ENCODE measurements at regions not wholly inside any gene's neighbourhood (a gene's known extent, or its start where the extent isn't known, plus 50 kb on each side); places are given as distances from the start of the nearest gene placed in this dataset.

DNA sequence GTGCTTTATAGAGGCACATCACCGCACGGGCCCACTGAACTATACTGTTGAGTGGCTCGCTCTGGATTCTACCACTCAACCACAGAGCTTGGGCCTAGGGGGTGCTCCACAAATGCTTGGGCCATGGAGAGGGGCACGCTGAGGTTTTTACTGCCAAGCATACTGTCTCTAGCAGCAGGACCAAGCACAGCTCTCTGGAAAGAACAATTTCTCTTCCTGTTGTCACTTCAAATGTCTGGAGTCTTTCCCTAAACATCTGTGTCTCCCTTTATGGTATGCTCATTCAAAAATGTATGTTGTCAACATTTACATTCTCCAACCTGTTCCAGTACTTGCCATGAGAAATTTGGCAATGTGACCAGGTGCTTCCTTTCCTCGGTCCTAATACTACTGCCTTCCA is 114.7 kb upstream of the TPM1 start:
- no peak overlapping the region for H3K4me3 ChIP-seq (ENCODE audit: low read depth, low read length)
- TF ChIP-seq, protein P1, sequence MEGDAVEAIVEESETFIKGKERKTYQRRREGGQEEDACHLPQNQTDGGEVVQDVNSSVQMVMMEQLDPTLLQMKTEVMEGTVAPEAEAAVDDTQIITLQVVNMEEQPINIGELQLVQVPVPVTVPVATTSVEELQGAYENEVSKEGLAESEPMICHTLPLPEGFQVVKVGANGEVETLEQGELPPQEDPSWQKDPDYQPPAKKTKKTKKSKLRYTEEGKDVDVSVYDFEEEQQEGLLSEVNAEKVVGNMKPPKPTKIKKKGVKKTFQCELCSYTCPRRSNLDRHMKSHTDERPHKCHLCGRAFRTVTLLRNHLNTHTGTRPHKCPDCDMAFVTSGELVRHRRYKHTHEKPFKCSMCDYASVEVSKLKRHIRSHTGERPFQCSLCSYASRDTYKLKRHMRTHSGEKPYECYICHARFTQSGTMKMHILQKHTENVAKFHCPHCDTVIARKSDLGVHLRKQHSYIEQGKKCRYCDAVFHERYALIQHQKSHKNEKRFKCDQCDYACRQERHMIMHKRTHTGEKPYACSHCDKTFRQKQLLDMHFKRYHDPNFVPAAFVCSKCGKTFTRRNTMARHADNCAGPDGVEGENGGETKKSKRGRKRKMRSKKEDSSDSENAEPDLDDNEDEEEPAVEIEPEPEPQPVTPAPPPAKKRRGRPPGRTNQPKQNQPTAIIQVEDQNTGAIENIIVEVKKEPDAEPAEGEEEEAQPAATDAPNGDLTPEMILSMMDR (IDR thresholded peaks at IDR 0.05; ENCODE audit: insufficient read depth, low read depth, low read length, missing control alignments) = no peak
- DNase-seq (ENCODE audit: low read depth) = no peak

DNA sequence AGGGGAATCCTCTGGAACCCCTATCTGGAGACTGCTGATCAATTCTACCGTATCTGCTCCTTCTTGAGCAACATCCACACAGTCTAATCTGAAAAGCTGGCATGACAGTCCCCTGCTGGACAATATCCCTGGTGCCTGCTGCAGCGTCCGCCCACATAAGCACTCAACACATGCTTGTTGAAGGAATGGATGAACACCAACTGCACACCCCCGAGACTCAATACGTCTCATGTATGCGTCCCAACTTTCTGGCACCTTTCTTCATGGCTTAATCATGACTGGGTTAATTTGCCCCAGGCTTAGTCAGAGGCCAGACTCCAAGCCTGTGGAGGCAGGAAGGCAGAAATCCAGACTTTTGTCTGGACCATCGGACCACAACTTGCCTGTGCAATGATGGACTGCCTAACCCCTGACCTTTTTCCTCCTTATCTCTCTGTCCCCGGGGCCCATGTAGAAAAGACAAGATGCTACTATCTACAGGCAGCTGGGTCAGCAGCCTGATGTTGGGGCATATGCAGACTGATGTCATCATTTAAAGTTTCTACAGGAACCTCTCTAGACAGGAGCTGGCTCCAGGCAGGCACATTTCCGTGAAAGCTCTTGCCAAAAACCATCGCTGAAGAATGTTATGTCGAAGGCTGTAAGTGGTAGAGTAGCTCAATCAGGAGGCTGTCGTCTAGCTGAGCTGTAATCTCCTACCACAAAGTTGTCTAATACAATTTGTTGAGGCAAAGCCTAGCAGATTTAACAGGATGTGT is 114.1 kb upstream of the TPM1 start:
- H3K4me3 ChIP-seq (ENCODE audit: low read depth, low read length) = no peak overlapping the region
- DNase-seq (ENCODE audit: low read depth) = no peak
- TF ChIP-seq, protein P1 (IDR thresholded peaks at IDR 0.05; ENCODE audit: insufficient read depth, low read depth, low read length, missing control alignments) = no peak

DNA sequence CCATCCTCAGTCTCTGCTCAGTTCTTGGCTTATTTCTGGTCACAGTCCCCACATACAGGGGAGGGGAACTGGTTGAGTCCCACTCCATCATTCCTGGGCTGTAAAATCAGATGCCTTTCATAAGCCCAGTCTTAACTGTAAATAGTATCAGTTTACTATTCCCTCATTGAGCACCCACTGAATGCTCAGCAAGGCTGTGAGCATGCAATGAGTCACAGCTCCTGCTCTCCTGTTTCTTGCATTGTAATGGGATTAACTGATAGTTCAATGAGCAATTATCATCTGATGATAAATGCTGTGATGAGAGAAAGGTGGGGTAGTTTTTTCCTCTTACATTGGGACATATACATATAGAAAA is 113.6 kb upstream of the TPM1 start:
- no peak overlapping the region for H3K4me3 ChIP-seq (ENCODE audit: low read depth, low read length)
- DNase-seq (ENCODE audit: low read depth) = no peak
- TF ChIP-seq, protein P1 (IDR thresholded peaks at IDR 0.05; ENCODE audit: insufficient read depth, low read depth, low read length, missing control alignments) = no peak

DNA sequence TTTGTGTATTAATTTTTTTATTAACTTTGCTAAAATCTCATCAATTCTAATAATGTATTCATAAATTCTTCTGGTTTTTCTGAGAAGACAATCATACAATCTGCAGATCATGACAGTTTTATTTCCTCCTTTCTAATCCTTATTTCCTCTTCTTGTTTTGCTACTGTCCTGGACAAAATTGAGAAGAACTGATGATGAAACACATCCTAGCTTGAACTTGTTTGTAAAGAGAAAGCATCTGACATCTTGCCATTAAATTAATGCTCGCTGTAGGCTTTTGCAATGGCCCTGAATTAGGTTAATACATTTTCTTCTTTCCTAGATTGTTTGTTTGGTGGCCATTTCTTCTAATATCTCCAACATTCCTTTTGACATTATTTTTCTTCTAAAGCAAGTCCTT is 110.9 kb upstream of the TPM1 start:
- TF ChIP-seq, protein P1 (IDR thresholded peaks at IDR 0.05; ENCODE audit: insufficient read depth, low read depth, low read length, missing control alignments) = no peak
- DNase-seq (ENCODE audit: low read depth) = no peak
- H3K4me3 ChIP-seq (ENCODE audit: low read depth, low read length) = no peak overlapping the region

DNA sequence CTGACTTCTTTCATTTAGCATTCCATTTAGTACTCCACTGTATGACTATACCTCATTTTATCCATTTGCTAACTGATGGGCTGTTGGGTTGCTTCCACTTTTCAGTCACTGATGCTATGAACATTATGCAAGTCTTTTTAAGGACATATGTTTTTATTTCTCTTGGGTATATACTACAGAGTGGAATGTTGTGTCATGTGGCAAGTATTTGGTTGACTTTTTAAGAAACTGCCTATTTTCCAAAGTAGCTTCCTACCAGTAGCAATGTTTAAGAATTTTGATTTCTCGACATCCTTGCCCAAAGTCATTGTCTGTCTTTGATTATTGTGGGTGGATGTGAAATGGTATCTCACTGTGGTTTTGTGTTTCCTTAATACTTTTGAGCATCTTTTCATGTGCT is 110.1 kb upstream of the TPM1 start:
- no peak overlapping the region for H3K4me3 ChIP-seq (ENCODE audit: low read depth, low read length)
- DNase-seq (ENCODE audit: low read depth) = no peak
- TF ChIP-seq, protein P1 (IDR thresholded peaks at IDR 0.05; ENCODE audit: insufficient read depth, low read depth, low read length, missing control alignments) = no peak

DNA sequence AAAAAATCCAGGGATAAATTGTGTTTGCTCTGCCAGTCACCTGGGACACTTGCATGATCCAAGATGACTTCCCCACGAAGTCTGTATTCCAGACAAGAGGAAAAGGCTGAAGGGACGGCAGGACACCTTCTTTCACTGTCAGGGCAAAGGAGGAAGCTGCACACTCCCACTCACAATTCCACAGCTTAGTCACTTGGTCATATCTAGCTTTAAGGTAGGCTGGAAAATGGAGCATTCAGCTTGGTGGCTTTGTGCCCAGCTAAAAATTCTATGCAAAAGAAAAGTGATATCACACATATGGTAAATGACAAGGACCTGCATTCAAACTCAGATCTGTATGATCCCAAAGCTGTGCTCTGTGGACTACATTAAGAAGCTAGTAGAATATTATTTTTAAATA is 109.2 kb upstream of the TPM1 start:
- no peak overlapping the region for H3K4me3 ChIP-seq (ENCODE audit: low read depth, low read length)
- no peak for DNase-seq (ENCODE audit: low read depth)
- TF ChIP-seq, protein P1 (IDR thresholded peaks at IDR 0.05; ENCODE audit: insufficient read depth, low read depth, low read length, missing control alignments) = no peak
